WERI-Rb-1 (cell line): ENCODE measurements at regions not wholly inside any gene's neighbourhood (a gene's known extent, or its start where the extent isn't known, plus 50 kb on each side); places are given as distances from the start of the nearest gene placed in this dataset.

Experiments
- DNase-seq: peaks from one replicate; pipeline ENCODE4 v3.0.0-alpha.2; 2020
- H3K27ac ChIP-seq: fragments of 250-450 bp; sonication (Bioruptor Pico); 2 replicates; pipeline ENCODE4 v1.5.1; 2020; ENCODE audit warnings: mild to moderate bottlenecking, moderate library complexity
- H3K27me3 ChIP-seq: fragments of 250-450 bp; sonication (Bioruptor Pico); 2 replicates; pipeline ENCODE4 v1.5.1; 2021; ENCODE audit warnings: mild to moderate bottlenecking, low read depth, moderate library complexity; ENCODE audit not compliant: insufficient read depth, severe bottlenecking
- H3K36me3 ChIP-seq: fragments of 250-450 bp; sonication (Bioruptor Pico); 2 replicates; pipeline ENCODE4 v1.5.1; 2020; ENCODE audit warnings: mild to moderate bottlenecking, moderate library complexity
- H3K4me3 ChIP-seq: 2 replicates; pipeline ENCODE4 v1.5.1; 2011; ENCODE audit warnings: low read depth, mild to moderate bottlenecking, control low read depth, low read length
- H3K9me3 ChIP-seq: fragments of 250-450 bp; sonication (Bioruptor Pico); 2 replicates; pipeline ENCODE4 v1.5.1; 2021; ENCODE audit warnings: mild to moderate bottlenecking, moderate library complexity; ENCODE audit not compliant: severe bottlenecking
- CTCF ChIP-seq: IDR thresholded peaks from 2 replicates; pipeline ENCODE4 v1.5.1; 2011; ENCODE audit warnings: low read depth, mild to moderate bottlenecking, control low read depth, inconsistent platforms, low read length

GRCh38 chr2:150404147-150404546 is 83.3 kb downstream of the RND3 start:
- Histone ChIP-seq H3K4me3 (no peak overlapping the region), H3K9me3 (no peaks in the 10 kb centered on the region), H3K36me3 (no peaks in the 10 kb centered on the region), H3K27me3 (no peaks in the 10 kb centered on the region), H3K27ac (no peak overlapping the region)
- no peak for TF ChIP-seq CTCF
- no peak for DNase-seq

- no peak for TF ChIP-seq CTCF
- H3K4me3 ChIP-seq, result no peak overlapping the region
- no peaks in the 10 kb centered on the region for H3K9me3 ChIP-seq
- no peaks in the 10 kb centered on the region for H3K27me3 ChIP-seq
- no peaks in the 10 kb centered on the region for H3K36me3 ChIP-seq
- no peak for DNase-seq
- no peak overlapping the region for H3K27ac ChIP-seq
These were observed 84.0 kb downstream of the RND3 start for GRCh38 chr2:150403457-150403856.

GRCh38 chr2:150402953-150403352 is 84.5 kb downstream of the RND3 start:
- TF ChIP-seq CTCF, result no peak
- H3K4me3 ChIP-seq, result no peak overlapping the region
- H3K27ac ChIP-seq, result no peak overlapping the region
- no peak for DNase-seq
- H3K36me3 ChIP-seq, result no peaks in the 10 kb centered on the region
- H3K27me3 ChIP-seq, result no peaks in the 10 kb centered on the region
- no peaks in the 10 kb centered on the region for H3K9me3 ChIP-seq

- no peak for DNase-seq
- H3K9me3 ChIP-seq, result no peaks in the 10 kb centered on the region
These were observed 86.6 kb downstream of the RND3 start for GRCh38 chr2:150400849-150401248.

GRCh38 chr2:150392614-150393013 is 94.9 kb downstream of the RND3 start:
- Histone ChIP-seq H3K36me3 (no peaks in the 10 kb centered on the region), H3K27me3 (no peaks in the 10 kb centered on the region), H3K27ac (no peak overlapping the region), H3K9me3 (no peaks in the 10 kb centered on the region), H3K4me3 (no peak overlapping the region)
- TF ChIP-seq CTCF, result no peak
- DNase-seq, result no peak

More at GRCh38 chr2:150400849-150401248, 86.6 kb downstream of the RND3 start:
- Histone ChIP-seq H3K36me3 (no peaks in the 10 kb centered on the region), H3K27me3 (no peaks in the 10 kb centered on the region), H3K4me3 (no peak overlapping the region), H3K27ac (no peak overlapping the region)
- no peak for TF ChIP-seq CTCF

- DNase-seq, result no peak
- H3K27ac ChIP-seq, result no peak overlapping the region
- no peak overlapping the region for H3K4me3 ChIP-seq
- no peaks in the 10 kb centered on the region for H3K36me3 ChIP-seq
- H3K9me3 ChIP-seq, result no peaks in the 10 kb centered on the region
- no peaks in the 10 kb centered on the region for H3K27me3 ChIP-seq
- TF ChIP-seq CTCF, result no peak
These were observed 95.7 kb downstream of the RND3 start for GRCh38 chr2:150391779-150392178.
